Endothelial cell of umbilical vein (primary cell): ENCODE measurements at regions not wholly inside any gene's neighbourhood (a gene's known extent, or its start where the extent isn't known, plus 50 kb on each side); places are given as distances from the start of the nearest gene placed in this dataset.

Experiments used
- BruUV-seq: library from RNA; stranded (reverse); fragments of 400-500 nt; replicated peaks from 2 replicates; lab custom pipeline; 2021; lab: Mats Ljungman, UMichigan
- CTCF ChIA-PET: fragments of 300-600, 350-600 bp; sonication (Branson Sonifier 250); formaldehyde crosslinking; loops from one replicate; lab custom pipeline; 2021; ENCODE audit warnings: antibody characterized with exemption, inconsistent platforms; lab: Charles Lee
- POLR2A ChIA-PET: fragments of 300-600, 350-600 bp; sonication (Branson Sonifier 250); formaldehyde crosslinking; loops from one replicate; lab custom pipeline; 2021; ENCODE audit warnings: antibody characterized with exemption, inconsistent platforms; lab: Charles Lee
- DNase-seq: peaks from one replicate; pipeline ENCODE4 v3.0.0-alpha.2; 2011; ENCODE audit warnings: low read depth, low spot score
- FAIRE-seq: peaks from 2 replicates; lab custom pipeline; 2011; peaks lifted over from hg19 to GRCh38; lab: Jason Lieb, UNC
- H2AFZ ChIP-seq: 2 replicates; pipeline ENCODE4 v1.6.0; 2012; ENCODE audit warnings: low read depth, low read length, control low read depth, inconsistent platforms
- H3K27ac ChIP-seq: 2 replicates; pipeline ENCODE4 v1.5.1; 2011; ENCODE audit warnings: low read depth, mild to moderate bottlenecking, control low read depth, low read length, moderate library complexity; ENCODE audit not compliant: insufficient read depth
- H3K27me3 ChIP-seq, 2 experiments: 2 replicates each; pipeline versions ENCODE4 v1.6.0 to v1.6.1; 2011; ENCODE audit warnings: low read length in 2 of 2, mixed read lengths in 1 of 2; ENCODE audit not compliant: control insufficient read depth in 2 of 2, insufficient read depth in 2 of 2
- H3K36me3 ChIP-seq, 2 experiments: 2 replicates in 1 of 2; 3 replicates in 1 of 2; pipeline ENCODE4 v1.5.1; 2011; ENCODE audit warnings: low read length in 2 of 2, mild to moderate bottlenecking in 1 of 2, moderate library complexity in 1 of 2; ENCODE audit not compliant: control insufficient read depth in 2 of 2, insufficient read depth in 2 of 2; ENCODE audit errors: extremely low read depth in 1 of 2
- H3K4me1 ChIP-seq: 3 replicates; pipeline ENCODE4 v1.5.1; 2011; ENCODE audit warnings: mild to moderate bottlenecking, low read length; ENCODE audit not compliant: control insufficient read depth, insufficient read depth; ENCODE audit errors: extremely low read depth
- H3K4me2 ChIP-seq: 2 replicates; pipeline ENCODE4 v1.6.1; 2011; ENCODE audit warnings: low read length, control low read depth, mixed read lengths; ENCODE audit not compliant: insufficient read depth
- H3K4me3 ChIP-seq, 3 experiments: fragments of 200-600 bp in 1 of 3; sonication (generic), shearing (Covaris generic) in 1 of 3; replicated peaks in 1 of 3; 2 replicates each; pipeline ENCODE4 v1.5.1; 2011 to 2016; ENCODE audit warnings: control low read depth in 3 of 3, low read length in 3 of 3, mild to moderate bottlenecking in 2 of 3, inconsistent platforms in 1 of 3, low read depth in 1 of 3, moderate library complexity in 1 of 3; ENCODE audit not compliant: insufficient read depth in 1 of 3
- H3K79me2 ChIP-seq: 2 replicates; pipeline ENCODE4 v1.6.0; 2012; ENCODE audit warnings: low read length, inconsistent platforms; ENCODE audit not compliant: control insufficient read depth, insufficient read depth
- H3K9ac ChIP-seq: replicated peaks from 2 replicates; pipeline ENCODE3; 2011; ENCODE audit warnings: low read length, control low read depth; ENCODE audit not compliant: insufficient read depth; ENCODE audit errors: extremely low read depth
- H3K9me1 ChIP-seq: replicated peaks from 3 replicates; pipeline ENCODE4 v1.6.0; 2011; ENCODE audit warnings: mild to moderate bottlenecking, low read length; ENCODE audit not compliant: control insufficient read depth, insufficient read depth; ENCODE audit errors: extremely low read depth
- H3K9me3 ChIP-seq: replicated peaks from 2 replicates; pipeline ENCODE4 v1.5.1; 2012; ENCODE audit warnings: low read length, inconsistent platforms; ENCODE audit not compliant: control insufficient read depth, insufficient read depth
- H4K20me1 ChIP-seq: replicated peaks from 2 replicates; pipeline ENCODE3; 2011; ENCODE audit warnings: mild to moderate bottlenecking, low read length; ENCODE audit not compliant: control insufficient read depth, insufficient read depth; ENCODE audit errors: extremely low read depth
- CTCF ChIP-seq, 2 donors: IDR thresholded peaks; 1 replicate in 1 of 2; 2 replicates in 1 of 2; pipeline ENCODE4 v1.5.1; 2011; ENCODE audit warnings: low read length in 2 of 2, mild to moderate bottlenecking in 2 of 2, moderate library complexity in 2 of 2, control low read depth in 1 of 2, inconsistent platforms in 1 of 2, low read depth in 1 of 2; ENCODE audit not compliant: insufficient read depth in 1 of 2; ENCODE audit errors: extremely low read depth in 1 of 2
- EZH2 ChIP-seq: IDR thresholded peaks from 2 replicates; pipeline ENCODE4 v1.6.1; 2012; ENCODE audit warnings: borderline replicate concordance, low read depth, mild to moderate bottlenecking, moderate library complexity, low read length, inconsistent platforms; ENCODE audit not compliant: severe bottlenecking
- FOS ChIP-seq: IDR thresholded peaks from 2 replicates; pipeline ENCODE4 v1.6.1; 2011; ENCODE audit warnings: mild to moderate bottlenecking, low read length, moderate library complexity, borderline replicate concordance; ENCODE audit not compliant: insufficient read depth
- GATA2 ChIP-seq: IDR thresholded peaks from 2 replicates; pipeline ENCODE4 v1.7.0; 2011; ENCODE audit warnings: low read depth, mild to moderate bottlenecking, moderate library complexity, mixed read lengths, low read length; ENCODE audit not compliant: insufficient read length, insufficient read depth
- JUN ChIP-seq: IDR thresholded peaks from 2 replicates; pipeline ENCODE4 v1.6.1; 2011; ENCODE audit warnings: borderline replicate concordance, low read depth; ENCODE audit not compliant: insufficient read length, insufficient read depth
- MAX ChIP-seq: IDR thresholded peaks from 2 replicates; pipeline ENCODE4 v1.6.1; 2011; ENCODE audit not compliant: insufficient read depth, insufficient read length
- MYC ChIP-seq: IDR thresholded peaks from one replicate; pipeline ENCODE4 v1.6.1; 2011; ENCODE audit warnings: mild to moderate bottlenecking, low read depth, low read length
- POLR2A ChIP-seq: IDR thresholded peaks from 2 replicates; pipeline ENCODE4 v1.6.1; 2012; ENCODE audit warnings: low read depth, mild to moderate bottlenecking, control low read depth, low read length
- POLR2AphosphoS5 ChIP-seq: IDR thresholded peaks from 2 replicates; pipeline ENCODE4 v1.6.1; 2012; ENCODE audit warnings: low read depth, mild to moderate bottlenecking, control low read depth, low read length, moderate library complexity; ENCODE audit not compliant: insufficient read depth
- dilution Hi-C: fragments of 300-500 bp; cut with MboI; formaldehyde crosslinking; loops from one replicate; pipeline ENCODE4 v1.15.0; 2019; ENCODE audit warnings: low sequenced_read_pairs; ENCODE audit not compliant: extremely low pct_ligation_motif_present
- intact Hi-C: fragments of 100-400 bp; cut with micrococcal nuclease; formaldehyde crosslinking; loops from one replicate; pipeline ENCODE4 v1.10.0; 2022

DNA sequence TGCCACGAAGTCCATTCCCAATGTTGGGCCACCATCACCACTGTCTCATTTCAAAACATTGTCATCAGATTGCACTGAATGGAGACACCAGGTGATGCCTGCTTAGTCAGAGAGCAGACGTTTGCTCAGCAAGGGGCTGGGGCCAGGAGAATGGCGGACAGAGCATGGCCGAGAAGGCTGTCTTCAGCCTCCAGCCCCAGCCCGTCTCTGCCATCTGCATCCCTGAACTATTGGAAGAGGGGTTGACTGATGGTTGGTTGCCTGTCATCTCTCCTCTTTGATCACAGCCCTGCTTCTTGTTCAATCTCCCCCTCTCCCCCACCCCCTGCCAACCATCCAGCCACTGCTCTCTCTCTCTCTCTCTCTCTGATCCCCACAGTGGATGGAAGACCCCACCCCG, 140.9 kb downstream of the SHOX start:
- POLR2A ChIA-PET, result no interaction called here
- dilution Hi-C loops, result no loop called here
- H3K9me3 ChIP-seq, result peaks cover 2% of the 10 kb centered on the region

More for the DNA sequence above, 140.9 kb downstream of the SHOX start:
- no peak overlapping the region for H3K9ac ChIP-seq
- no peak overlapping the region for H3K4me2 ChIP-seq
- no peak overlapping the region for H3K27ac ChIP-seq
- H3K79me2 ChIP-seq, result no peaks in the 10 kb centered on the region
- no TSS peak for BruUV-seq
- no peaks in the 10 kb centered on the region for H3K27me3 ChIP-seq
- CTCF ChIA-PET, result no interaction called here
- H3K36me3 ChIP-seq, result no peaks in the 10 kb centered on the region
- no peak overlapping the region for H3K4me3 ChIP-seq
- DNase-seq, result no peak
- intact Hi-C loops, result no loop called here
- TF ChIP-seq EZH2 (no peak), MYC (no peak), CTCF (IDR thresholded peaks at IDR 0.05; ENCODE audit: extremely low read depth in 1 of 2, insufficient read depth in 1 of 2, low read depth in 1 of 2, low read length in 2 of 2) (no peak), JUN (no peak), GATA2 (no peak), FOS (no peak), POLR2A (no peak), POLR2AphosphoS5 (no peak), MAX (no peak)
- no peaks in the 10 kb centered on the region for H4K20me1 ChIP-seq
- H2AFZ ChIP-seq, result no peak overlapping the region
- H3K9me1 ChIP-seq, result no peaks in the 10 kb centered on the region
- FAIRE-seq, result no peak
- H3K4me1 ChIP-seq, result no peaks in the 10 kb centered on the region
